GM23338 (cell line): ENCODE measurements at regions not wholly inside any gene's neighbourhood (a gene's known extent, or its start where the extent isn't known, plus 50 kb on each side); places are given as distances from the start of the nearest gene placed in this dataset.

Experiments used
- ATAC-seq: fragments of 200-7000 bp; cut with Tn5 transposase; 3 replicates; pipeline ENCODE4 v1.9.1; 2020
- DNase-seq: peaks from one replicate; pipeline ENCODE4 v3.0.0-alpha.2; 2015; ENCODE audit warnings: low spot score
- H2AFZ ChIP-seq: fragments of 200-600 bp; sonication (generic); 2 replicates; pipeline ENCODE4 v1.8.0; 2016; ENCODE audit warnings: antibody characterized with exemption, mild to moderate bottlenecking, moderate library complexity
- H3F3A ChIP-seq: fragments of 200-600 bp; sonication (generic); replicated peaks from 2 replicates; pipeline ENCODE4 v1.8.0; 2017; ENCODE audit warnings: antibody characterized with exemption, mixed run types, low read depth
- H3K27ac ChIP-seq: fragments of 200-600 bp; sonication (generic); 2 replicates; pipeline ENCODE4 v1.6.1; 2016; ENCODE audit warnings: low read depth
- H3K27me3 ChIP-seq: fragments of 200-600 bp; sonication (generic); 2 replicates; pipeline ENCODE4 v1.8.0; 2016; ENCODE audit warnings: mild to moderate bottlenecking, mixed run types, moderate library complexity; ENCODE audit not compliant: insufficient read depth
- H3K36me3 ChIP-seq: fragments of 200-600 bp; sonication (generic); 2 replicates; pipeline ENCODE4 v1.8.0; 2016; ENCODE audit warnings: mild to moderate bottlenecking; ENCODE audit not compliant: insufficient read depth
- H3K4me1 ChIP-seq: fragments of 200-600 bp; sonication (generic); 2 replicates; pipeline ENCODE4 v1.8.0; 2016; ENCODE audit warnings: mild to moderate bottlenecking, moderate library complexity; ENCODE audit not compliant: insufficient read depth
- H3K4me2 ChIP-seq: fragments of 200-600 bp; sonication (generic); 2 replicates; pipeline ENCODE4 v1.7.1; 2017; ENCODE audit warnings: mixed run types
- H3K4me3 ChIP-seq: fragments of 200-600 bp; sonication (generic); 2 replicates; pipeline ENCODE4 v1.6.1; 2016; ENCODE audit warnings: mixed run types
- H3K79me2 ChIP-seq: fragments of 200-600 bp; sonication (generic); replicated peaks from 2 replicates; pipeline ENCODE4 v1.8.0; 2017; ENCODE audit warnings: mild to moderate bottlenecking; ENCODE audit not compliant: insufficient read depth
- H3K9me2 ChIP-seq: fragments of 200-600 bp; sonication (generic); 2 replicates; pipeline ENCODE4 v1.8.0; 2017; ENCODE audit not compliant: insufficient read depth
- H4K20me1 ChIP-seq: fragments of 200-600 bp; sonication (generic); replicated peaks from 2 replicates; pipeline ENCODE4 v1.8.0; 2017; ENCODE audit warnings: mild to moderate bottlenecking; ENCODE audit not compliant: insufficient read depth
- H3K27ac Mint-ChIP-seq: 2 replicates; pipeline ENCODE4 v1.8.0; 2020; ENCODE audit warnings: inconsistent platforms, mild to moderate bottlenecking, moderate library complexity, mixed read lengths
- H3K27me3 Mint-ChIP-seq: 3 replicates; pipeline ENCODE4 v1.8.0; 2022; ENCODE audit warnings: low read depth, mild to moderate bottlenecking, moderate library complexity, mixed read lengths, inconsistent platforms; ENCODE audit not compliant: insufficient read depth, poor library complexity
- H3K36me3 Mint-ChIP-seq: 3 replicates; pipeline ENCODE4 v1.8.0; 2021; ENCODE audit warnings: low read depth, mild to moderate bottlenecking, inconsistent platforms, moderate library complexity, mixed read lengths
- H3K4me1 Mint-ChIP-seq: 3 replicates; pipeline ENCODE4 v1.8.0; 2020; ENCODE audit warnings: mild to moderate bottlenecking, inconsistent platforms, mixed read lengths
- H3K4me3 Mint-ChIP-seq: 3 replicates; pipeline ENCODE4 v1.8.0; 2021; ENCODE audit warnings: moderate library complexity, mild to moderate bottlenecking, inconsistent platforms, mixed read lengths
- H3K9me3 Mint-ChIP-seq: 3 replicates; pipeline ENCODE4 v1.8.0; 2020; ENCODE audit warnings: moderate library complexity, mild to moderate bottlenecking, inconsistent platforms, mixed read lengths
- ETS1 ChIP-seq: IDR thresholded peaks from 2 replicates; pipeline ENCODE4 v1.6.1; 2016; ENCODE audit warnings: antibody characterized with exemption
- JUNB ChIP-seq: IDR thresholded peaks from one replicate; pipeline ENCODE4 v1.6.1; 2016; ENCODE audit warnings: antibody characterized with exemption; ENCODE audit not compliant: unreplicated experiment
- POLR2AphosphoS5 ChIP-seq: IDR thresholded peaks from 2 replicates; pipeline ENCODE4 v1.6.1; 2016; ENCODE audit warnings: antibody characterized with exemption, low read depth
- REST ChIP-seq: IDR thresholded peaks from one replicate; pipeline ENCODE4 v1.6.1; 2018; ENCODE audit warnings: antibody characterized with exemption; ENCODE audit not compliant: unreplicated experiment
- ZNF114 ChIP-seq: fragments of 250-450 bp; sonication (Bioruptor Pico); IDR thresholded peaks from 2 replicates; pipeline ENCODE4 v1.5.0; 2020; ENCODE audit warnings: mild to moderate bottlenecking, moderate library complexity
- ZNF462 ChIP-seq: fragments of 250-450 bp; sonication (Bioruptor Pico); IDR thresholded peaks from 2 replicates; pipeline ENCODE4 v1.5.0; 2020; ENCODE audit warnings: mild to moderate bottlenecking, moderate library complexity

- Histone ChIP-seq H3K4me3 (no peak overlapping the region), H3K27ac (no peak overlapping the region), H3K27me3 (no peaks in the 10 kb centered on the region), H3K4me1 (peaks cover 7% of the 10 kb centered on the region; the same call in 1 of the 2 replicates), H3K4me2 (no peak overlapping the region), H3F3A (no peaks in the 10 kb centered on the region), H3K79me2 (no peaks in the 10 kb centered on the region), H2AFZ (no peak overlapping the region), H3K36me3 (no peaks in the 10 kb centered on the region), H3K9me2 (peaks cover 10% of the 10 kb centered on the region; the same call in 1 of the 2 replicates), H4K20me1 (no peaks in the 10 kb centered on the region)
- H3K27me3 Mint-ChIP-seq = no peaks in the 10 kb centered on the region
- H3K4me3 Mint-ChIP-seq = no peak overlapping the region
- no peak for ATAC-seq
- peaks cover 2% of the 10 kb centered on the region; the same call in 1 of the 3 replicates for H3K4me1 Mint-ChIP-seq
- H3K9me3 Mint-ChIP-seq = peaks cover 4% of the 10 kb centered on the region
- no peaks in the 10 kb centered on the region for H3K36me3 Mint-ChIP-seq
- no peak overlapping the region for H3K27ac Mint-ChIP-seq
- TF ChIP-seq ZNF462 (no peak), REST (no peak), ZNF114 (CRISPR knock-in tag) (no peak), JUNB (no peak), ETS1 (no peak), POLR2AphosphoS5 (no peak)
- DNase-seq = no peak
Measured at GRCh38 chr20:52532674-52533073, 341.1 kb upstream of the ZFP64 start.
